Central memory CD8-positive, alpha-beta T cell (primary cell): ENCODE measurements at regions not wholly inside any gene's neighbourhood (a gene's known extent, or its start where the extent isn't known, plus 50 kb on each side); places are given as distances from the start of the nearest gene placed in this dataset.

ENCODE experiments used
- ATAC-seq: fragments of 150-1000 bp; cut with Tn5 transposase; replicated peaks from 2 replicates; pipeline ENCODE4 v1.10.0; 2022; ENCODE audit warnings: mild to moderate bottlenecking, moderate FRiP score, moderate number of reproducible peaks; ENCODE audit not compliant: poor library complexity, severe bottlenecking; ENCODE audit errors: extremely low read depth
- DNase-seq, 2 donors: peaks; one replicate each; pipeline ENCODE4 v3.0.0; 2021; ENCODE audit warnings: low spot score in 2 of 2
- H3K27ac Mint-ChIP-seq: one replicate; pipeline ENCODE4 v1.8.0; 2022; ENCODE audit warnings: low read depth, mild to moderate bottlenecking, moderate library complexity, mixed read lengths
- H3K27me3 Mint-ChIP-seq: one replicate; pipeline ENCODE4 v1.8.0; 2022; ENCODE audit warnings: mixed read lengths
- H3K36me3 Mint-ChIP-seq: one replicate; pipeline ENCODE4 v1.8.0; 2022; ENCODE audit warnings: mild to moderate bottlenecking, moderate library complexity, mixed read lengths; ENCODE audit not compliant: insufficient read depth
- H3K4me1 Mint-ChIP-seq: one replicate; pipeline ENCODE4 v1.8.0; 2022; ENCODE audit warnings: mixed read lengths
- H3K4me3 Mint-ChIP-seq: one replicate; pipeline ENCODE4 v1.8.0; 2022; ENCODE audit warnings: mild to moderate bottlenecking, moderate library complexity, mixed read lengths
- H3K9me3 Mint-ChIP-seq: one replicate; pipeline ENCODE4 v1.8.0; 2022; ENCODE audit warnings: mixed read lengths

DNA sequence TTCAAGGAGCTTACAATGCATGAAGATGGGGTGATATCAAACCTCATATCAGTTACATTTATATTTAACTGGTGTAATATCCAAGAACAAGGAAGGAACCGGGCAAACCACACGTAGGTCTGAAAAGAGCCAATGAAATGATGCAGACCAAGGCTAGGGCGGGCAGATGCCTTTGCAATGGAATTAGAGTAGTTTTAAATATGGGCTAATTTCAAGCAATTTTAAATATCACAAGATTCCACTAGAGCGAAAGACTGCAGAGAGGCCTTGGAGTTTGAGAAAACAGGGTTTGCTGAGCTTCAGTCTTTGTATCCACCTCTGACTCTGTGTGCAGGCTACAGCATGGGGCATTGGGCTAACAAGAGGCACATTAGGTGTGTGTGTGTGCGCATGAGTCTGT lies 53.9 kb upstream of the ZNF536 start:
- H3K36me3 Mint-ChIP-seq: peaks cover 1% of the 10 kb centered on the region
- no peak overlapping the region for H3K4me3 Mint-ChIP-seq
- ATAC-seq (no peak), DNase-seq (no peak)
- no peaks in the 10 kb centered on the region for H3K27me3 Mint-ChIP-seq
- H3K27ac Mint-ChIP-seq: no peak overlapping the region
- H3K9me3 Mint-ChIP-seq: peaks cover 5% of the 10 kb centered on the region
- no peaks in the 10 kb centered on the region for H3K4me1 Mint-ChIP-seq

DNA sequence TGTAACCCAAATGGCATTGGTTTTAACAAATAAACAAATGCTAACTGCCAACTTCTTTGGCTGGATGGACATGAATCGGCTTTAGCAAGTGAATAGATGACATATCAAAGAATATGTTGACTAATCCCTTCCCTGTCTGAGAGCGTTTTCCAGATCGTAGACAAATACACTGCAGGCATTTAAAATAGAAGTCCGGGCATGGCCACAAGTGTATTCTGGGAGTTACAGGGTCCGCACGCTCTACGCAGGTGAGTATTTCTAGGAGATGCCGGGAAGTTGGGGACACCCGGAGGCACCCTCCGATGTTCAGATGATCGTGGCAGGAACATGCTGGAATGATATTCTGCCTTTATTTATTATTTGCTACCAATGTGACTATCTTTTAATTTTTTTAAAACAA lies 53.2 kb upstream of the ZNF536 start:
- no peak for DNase-seq
- Mint-ChIP-seq H3K4me1 (no peaks in the 10 kb centered on the region), H3K36me3 (peaks cover 1% of the 10 kb centered on the region), H3K4me3 (no peak overlapping the region), H3K27me3 (no peaks in the 10 kb centered on the region), H3K9me3 (peaks cover 5% of the 10 kb centered on the region), H3K27ac (no peak overlapping the region)
- no peak for ATAC-seq

GRCh38 chr19:30319411-30319810 lies 52.8 kb upstream of the ZNF536 start:
- Mint-ChIP-seq H3K9me3 (peaks cover 5% of the 10 kb centered on the region), H3K36me3 (peaks cover 1% of the 10 kb centered on the region), H3K4me1 (no peaks in the 10 kb centered on the region), H3K4me3 (no peak overlapping the region), H3K27ac (no peak overlapping the region), H3K27me3 (no peaks in the 10 kb centered on the region)
- ATAC-seq (no peak), DNase-seq (no peak)

DNA sequence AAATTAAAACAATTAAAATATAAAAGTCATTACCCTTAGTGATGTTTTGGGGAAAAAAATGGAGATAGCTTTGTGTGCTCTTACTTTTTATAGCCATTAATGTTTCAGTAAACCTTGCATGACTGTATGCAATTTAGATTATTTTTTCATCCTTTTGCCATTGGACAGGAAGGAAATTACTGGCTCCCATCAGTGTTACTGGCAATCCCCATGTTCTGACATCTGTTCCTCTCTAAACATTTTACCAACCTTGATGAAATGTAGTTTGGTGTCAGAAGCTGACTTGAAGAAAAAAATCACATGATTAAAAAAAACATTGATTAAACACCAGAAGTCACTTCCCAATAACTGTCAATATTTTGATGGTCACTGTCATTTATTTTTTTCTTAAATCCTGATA lies 52.3 kb upstream of the ZNF536 start:
- Mint-ChIP-seq H3K27me3 (no peaks in the 10 kb centered on the region), H3K27ac (no peak overlapping the region), H3K9me3 (peaks cover 4% of the 10 kb centered on the region), H3K4me1 (no peaks in the 10 kb centered on the region), H3K4me3 (no peak overlapping the region), H3K36me3 (peaks cover 1% of the 10 kb centered on the region)
- ATAC-seq (no peak), DNase-seq (no peak)

DNA sequence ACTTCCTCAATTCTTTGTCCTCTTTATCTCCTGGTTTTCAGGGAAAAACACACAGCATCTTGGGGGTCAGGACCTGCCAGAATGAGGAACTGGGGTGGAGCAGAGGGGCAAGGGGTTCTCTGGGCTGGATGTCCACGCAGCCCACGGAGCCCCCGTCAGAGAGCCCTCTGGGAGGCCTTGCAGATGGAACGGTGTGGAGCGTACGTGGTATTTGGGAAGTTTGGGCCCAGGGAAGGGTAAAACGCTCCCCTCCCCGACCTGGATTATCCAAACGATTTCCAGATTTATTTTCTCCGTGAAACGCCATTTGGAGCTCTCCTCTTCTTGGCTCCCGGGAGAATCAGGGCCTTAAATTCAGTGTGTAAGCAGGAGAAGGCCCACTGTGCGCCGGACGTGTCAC lies 51.7 kb upstream of the ZNF536 start:
- no peak overlapping the region for H3K27ac Mint-ChIP-seq
- no peaks in the 10 kb centered on the region for H3K27me3 Mint-ChIP-seq
- H3K4me3 Mint-ChIP-seq: no peak overlapping the region
- H3K36me3 Mint-ChIP-seq: peaks cover 1% of the 10 kb centered on the region
- ATAC-seq (no peak), DNase-seq (no peak)
- no peaks in the 10 kb centered on the region for H3K9me3 Mint-ChIP-seq
- no peaks in the 10 kb centered on the region for H3K4me1 Mint-ChIP-seq

GRCh38 chr19:30320916-30321315 lies 51.3 kb upstream of the ZNF536 start:
- no peak for ATAC-seq
- Mint-ChIP-seq H3K27ac (no peak overlapping the region), H3K27me3 (no peaks in the 10 kb centered on the region), H3K4me1 (no peaks in the 10 kb centered on the region), H3K36me3 (peaks cover 3% of the 10 kb centered on the region), H3K4me3 (no peak overlapping the region), H3K9me3 (no peaks in the 10 kb centered on the region)
- no peak for DNase-seq
